ENCODE measurements at regions not wholly inside any gene's neighbourhood (a gene's known extent, or its start where the extent isn't known, plus 50 kb on each side); places are given as distances from the start of the nearest gene placed in this dataset.

- Histone ChIP-seq H2AFZ (ENCODE audit: low read depth, low read length, poor library complexity, severe bottlenecking) (no peak overlapping the region), H3K4me3 (replicated peaks in 1 of 2; ENCODE audit: low read depth in 1 of 2, low read length in 2 of 2) (no peak overlapping the region)
- CTCF ChIA-PET, result no interaction called here
Observed at GRCh38 chr6:22411376-22412105, 114.7 kb upstream of the PRL start.

More at GRCh38 chr6:22411376-22412105, 114.7 kb upstream of the PRL start:
- no peak overlapping the region for H3K4me2 ChIP-seq (ENCODE audit: low read length)
- no TSS peak for BruUV-seq (replicated peaks)
- no peaks in the 10 kb centered on the region for H3K27me3 ChIP-seq (ENCODE audit: insufficient read depth, low read length)
- intact Hi-C loops (cut with micrococcal nuclease), result no loop called here
- no peak overlapping the region for H3K9ac ChIP-seq (ENCODE audit: low read length)
- no peaks in the 10 kb centered on the region for H4K20me1 ChIP-seq (ENCODE audit: insufficient read depth)
- no peaks in the 10 kb centered on the region for H3K4me1 ChIP-seq (ENCODE audit: control insufficient read depth in 1 of 2, insufficient read depth in 2 of 2, low read length in 2 of 2)
- H3K27ac ChIP-seq (ENCODE audit: low read depth, low read length), result no peak overlapping the region
- TF ChIP-seq, protein P1, sequence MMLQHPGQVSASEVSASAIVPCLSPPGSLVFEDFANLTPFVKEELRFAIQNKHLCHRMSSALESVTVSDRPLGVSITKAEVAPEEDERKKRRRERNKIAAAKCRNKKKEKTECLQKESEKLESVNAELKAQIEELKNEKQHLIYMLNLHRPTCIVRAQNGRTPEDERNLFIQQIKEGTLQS (IDR thresholded peaks at IDR 0.05), result no peak
- no peak for TF ChIP-seq EZH2 (IDR thresholded peaks at IDR 0.05)
- TF ChIP-seq POLR2AphosphoS5 (IDR thresholded peaks at IDR 0.05; ENCODE audit: low read depth, low read length), result no peak
- no peak for TF ChIP-seq ELF1 (IDR thresholded peaks at IDR 0.05; ENCODE audit: borderline replicate concordance, low read depth)
- TF ChIP-seq FOSL1 (IDR thresholded peaks at IDR 0.05; ENCODE audit: low read depth), result no peak
- TF ChIP-seq SP1 (IDR thresholded peaks at IDR 0.05; ENCODE audit: low read depth), result no peak
- no peak for TF ChIP-seq RAD21 (IDR thresholded peaks at IDR 0.05; ENCODE audit: low read depth)
- no peak for TF ChIP-seq TCF7L2 (IDR thresholded peaks at IDR 0.05; ENCODE audit: borderline replicate concordance, extremely low read depth, insufficient read depth, insufficient read length)
- TF ChIP-seq SRF (IDR thresholded peaks at IDR 0.05; ENCODE audit: low read depth), result no peak
- no peak for TF ChIP-seq CBX3 (IDR thresholded peaks at IDR 0.05; ENCODE audit: low read depth)
- TF ChIP-seq EGR1 (IDR thresholded peaks at IDR 0.05; ENCODE audit: low read depth), result no peak
- TF ChIP-seq, protein P2, sequence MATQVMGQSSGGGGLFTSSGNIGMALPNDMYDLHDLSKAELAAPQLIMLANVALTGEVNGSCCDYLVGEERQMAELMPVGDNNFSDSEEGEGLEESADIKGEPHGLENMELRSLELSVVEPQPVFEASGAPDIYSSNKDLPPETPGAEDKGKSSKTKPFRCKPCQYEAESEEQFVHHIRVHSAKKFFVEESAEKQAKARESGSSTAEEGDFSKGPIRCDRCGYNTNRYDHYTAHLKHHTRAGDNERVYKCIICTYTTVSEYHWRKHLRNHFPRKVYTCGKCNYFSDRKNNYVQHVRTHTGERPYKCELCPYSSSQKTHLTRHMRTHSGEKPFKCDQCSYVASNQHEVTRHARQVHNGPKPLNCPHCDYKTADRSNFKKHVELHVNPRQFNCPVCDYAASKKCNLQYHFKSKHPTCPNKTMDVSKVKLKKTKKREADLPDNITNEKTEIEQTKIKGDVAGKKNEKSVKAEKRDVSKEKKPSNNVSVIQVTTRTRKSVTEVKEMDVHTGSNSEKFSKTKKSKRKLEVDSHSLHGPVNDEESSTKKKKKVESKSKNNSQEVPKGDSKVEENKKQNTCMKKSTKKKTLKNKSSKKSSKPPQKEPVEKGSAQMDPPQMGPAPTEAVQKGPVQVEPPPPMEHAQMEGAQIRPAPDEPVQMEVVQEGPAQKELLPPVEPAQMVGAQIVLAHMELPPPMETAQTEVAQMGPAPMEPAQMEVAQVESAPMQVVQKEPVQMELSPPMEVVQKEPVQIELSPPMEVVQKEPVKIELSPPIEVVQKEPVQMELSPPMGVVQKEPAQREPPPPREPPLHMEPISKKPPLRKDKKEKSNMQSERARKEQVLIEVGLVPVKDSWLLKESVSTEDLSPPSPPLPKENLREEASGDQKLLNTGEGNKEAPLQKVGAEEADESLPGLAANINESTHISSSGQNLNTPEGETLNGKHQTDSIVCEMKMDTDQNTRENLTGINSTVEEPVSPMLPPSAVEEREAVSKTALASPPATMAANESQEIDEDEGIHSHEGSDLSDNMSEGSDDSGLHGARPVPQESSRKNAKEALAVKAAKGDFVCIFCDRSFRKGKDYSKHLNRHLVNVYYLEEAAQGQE (IDR thresholded peaks at IDR 0.05; ENCODE audit: low read depth), result no peak
- TF ChIP-seq SIN3A (IDR thresholded peaks at IDR 0.05; ENCODE audit: low read depth), result no peak
- TF ChIP-seq ZFX (IDR thresholded peaks at IDR 0.05), result no peak
- no peak for TF ChIP-seq ZBTB33 (IDR thresholded peaks at IDR 0.05; ENCODE audit: extremely low read depth, insufficient replicate concordance, low read length)
- ChIA-PET POLR2A (no interaction called here), RAD21 (ENCODE audit: low non-redundant PET in 1 of 2, low total read pairs in 2 of 2, uncharacterized antibody in 2 of 2, unreplicated experiment in 2 of 2) (no interaction called here)
- H3K9me2 ChIP-seq (ENCODE audit: insufficient read depth), result no peaks in the 10 kb centered on the region
- no peak for DNase-seq (ENCODE audit: low read depth, low spot score)
- H3K36me3 ChIP-seq (ENCODE audit: control insufficient read depth in 1 of 2, insufficient read depth in 2 of 2, low read length in 2 of 2), result no peaks in the 10 kb centered on the region
- H3K79me2 ChIP-seq (ENCODE audit: insufficient read depth, low read length), result no peaks in the 10 kb centered on the region
- H3K9me3 ChIP-seq (ENCODE audit: control insufficient read depth in 1 of 2, insufficient read depth in 1 of 2, low read depth in 1 of 2, low read length in 2 of 2), result no peaks in the 10 kb centered on the region
- no peak for ATAC-seq

Measured in HCT116 (cell line).